ENCODE measurements at regions not wholly inside any gene's neighbourhood (a gene's known extent, or its start where the extent isn't known, plus 50 kb on each side); places are given as distances from the start of the nearest gene placed in this dataset.

GRCh38 chr4:133379681-133380438 lies 230.8 kb downstream of the PCDH10 start:
- WGBS, 2 donors: 86 to 89% methylated on average over 15 to 17 of the region's 22 CpGs
- TF ChIP-seq CTCF (IDR thresholded peaks at IDR 0.05) (no peak), POLR2A (IDR thresholded peaks at IDR 0.05) (no peak)
- Histone ChIP-seq H3K9me3 (no peaks in the 10 kb centered on the region), H3K27me3 (no peaks in the 10 kb centered on the region), H3K4me1 (no peaks in the 10 kb centered on the region), H3K36me3 (no peaks in the 10 kb centered on the region), H3K27ac (no peak overlapping the region), H3K4me3 (no peak overlapping the region)
- DNase-seq: no peak
- intact Hi-C loops (cut with DNase I): no loop called here

- TF ChIP-seq POLR2A (IDR thresholded peaks at IDR 0.05): no peak
- TF ChIP-seq CTCF (IDR thresholded peaks at IDR 0.05): no peak
Measured at GRCh38 chr4:133377286-133377685, 228.2 kb downstream of the PCDH10 start.

GRCh38 chr4:133372699-133373098 lies 223.6 kb downstream of the PCDH10 start:
- Histone ChIP-seq H3K27ac (no peak overlapping the region), H3K9me3 (no peaks in the 10 kb centered on the region), H3K4me1 (no peaks in the 10 kb centered on the region), H3K27me3 (no peaks in the 10 kb centered on the region), H3K4me3 (no peak overlapping the region), H3K36me3 (no peaks in the 10 kb centered on the region)
- intact Hi-C loops (cut with DNase I): no loop called here
- no peak for DNase-seq
- 41 to 48% methylated on average over 2 of the region's 2 CpGs for WGBS, 2 donors
- TF ChIP-seq POLR2A (IDR thresholded peaks at IDR 0.05) (no peak), CTCF (IDR thresholded peaks at IDR 0.05) (no peak)

More at GRCh38 chr4:133377286-133377685, 228.2 kb downstream of the PCDH10 start:
- Histone ChIP-seq H3K36me3 (no peaks in the 10 kb centered on the region), H3K4me1 (no peaks in the 10 kb centered on the region), H3K27ac (no peak overlapping the region), H3K4me3 (no peak overlapping the region), H3K9me3 (no peaks in the 10 kb centered on the region), H3K27me3 (no peaks in the 10 kb centered on the region)
- 73 to 82% methylated on average over 1 to 2 of the region's 2 CpGs for WGBS, 2 donors
- no peak for DNase-seq
- intact Hi-C loops (cut with DNase I): no loop called here

- intact Hi-C loops (cut with DNase I): no loop called here
- Histone ChIP-seq H3K27ac (no peak overlapping the region), H3K36me3 (no peaks in the 10 kb centered on the region), H3K4me3 (no peak overlapping the region), H3K9me3 (no peaks in the 10 kb centered on the region), H3K4me1 (no peaks in the 10 kb centered on the region), H3K27me3 (no peaks in the 10 kb centered on the region)
- WGBS, 2 donors: 69 to 72% methylated on average over 3 of the region's 3 CpGs
- TF ChIP-seq CTCF (IDR thresholded peaks at IDR 0.05) (no peak), POLR2A (IDR thresholded peaks at IDR 0.05) (no peak)
- DNase-seq: no peak
Measured at GRCh38 chr4:133355633-133356032, 206.5 kb downstream of the PCDH10 start.

- Histone ChIP-seq H3K4me1 (no peaks in the 10 kb centered on the region), H3K36me3 (no peaks in the 10 kb centered on the region), H3K27me3 (no peaks in the 10 kb centered on the region), H3K27ac (no peak overlapping the region), H3K4me3 (no peak overlapping the region), H3K9me3 (no peaks in the 10 kb centered on the region)
- TF ChIP-seq POLR2A (IDR thresholded peaks at IDR 0.05): no peak
- TF ChIP-seq CTCF (IDR thresholded peaks at IDR 0.05): no peak
- DNase-seq: no peak
- WGBS, 2 donors: 38 to 62% methylated on average over 1 of the region's 1 CpG
- intact Hi-C loops (cut with DNase I): no loop called here
Measured at GRCh38 chr4:133347409-133347808, 198.3 kb downstream of the PCDH10 start.
